Hepatocyte (in vitro differentiated cells): ENCODE measurements at regions not wholly inside any gene's neighbourhood (a gene's known extent, or its start where the extent isn't known, plus 50 kb on each side); places are given as distances from the start of the nearest gene placed in this dataset.

Experiments used
- DNase-seq: peaks from one replicate; pipeline ENCODE4 v3.0.0-alpha.2; 2016; ENCODE audit warnings: low spot score
- H2AFZ ChIP-seq: fragments of 200-600 bp; sonication (generic); 2 replicates; pipeline ENCODE4 v1.6.0; 2016; ENCODE audit warnings: antibody characterized with exemption, mild to moderate bottlenecking
- H3K27ac ChIP-seq: fragments of 200-600 bp; sonication (generic); 2 replicates; pipeline ENCODE4 v1.5.1; 2016; ENCODE audit warnings: mild to moderate bottlenecking
- H3K27me3 ChIP-seq: fragments of 200-600 bp; sonication (generic); 2 replicates; pipeline ENCODE4 v1.6.1; 2016
- H3K36me3 ChIP-seq: fragments of 200-600 bp; sonication (generic); replicated peaks from 2 replicates; pipeline ENCODE4 v1.5.1; 2016; ENCODE audit warnings: low read depth; ENCODE audit not compliant: insufficient read depth
- H3K4me1 ChIP-seq: fragments of 200-600 bp; sonication (generic); 2 replicates; pipeline ENCODE4 v1.5.1; 2016; ENCODE audit warnings: mild to moderate bottlenecking, moderate library complexity; ENCODE audit not compliant: insufficient read depth
- H3K4me2 ChIP-seq: fragments of 200-600 bp; sonication (generic); 2 replicates; pipeline ENCODE4 v1.6.0; 2016
- H3K4me3 ChIP-seq: fragments of 200-600 bp; sonication (generic); 2 replicates; pipeline ENCODE4 v1.5.1; 2016; ENCODE audit warnings: mild to moderate bottlenecking
- H3K79me2 ChIP-seq: fragments of 200-600 bp; sonication (generic); 2 replicates; pipeline ENCODE4 v1.6.0; 2017; ENCODE audit warnings: mild to moderate bottlenecking
- H3K9me2 ChIP-seq: fragments of 200-600 bp; sonication (generic); replicated peaks from 2 replicates; pipeline ENCODE4 v1.6.0; 2017; ENCODE audit warnings: mild to moderate bottlenecking; ENCODE audit not compliant: insufficient read depth
- H3K9me3 ChIP-seq: fragments of 200-600 bp; sonication (generic); 2 replicates; pipeline ENCODE4 v1.5.1; 2016; ENCODE audit warnings: low read depth, mild to moderate bottlenecking
- H4K20me1 ChIP-seq: fragments of 200-600 bp; sonication (generic); 2 replicates; pipeline ENCODE4 v1.6.0; 2016; ENCODE audit warnings: mild to moderate bottlenecking; ENCODE audit not compliant: insufficient read depth, poor library complexity, severe bottlenecking
- EZH2 ChIP-seq: fragments of 200-600 bp; sonication (generic); IDR thresholded peaks from 2 replicates; pipeline ENCODE4 v1.6.1; 2016; ENCODE audit warnings: antibody characterized with exemption, mild to moderate bottlenecking, borderline replicate concordance
- EZH2phosphoT487 ChIP-seq: fragments of 200-600 bp; sonication (generic); IDR thresholded peaks from one replicate; pipeline ENCODE4 v1.6.1; 2018; ENCODE audit warnings: antibody characterized with exemption, mild to moderate bottlenecking, low read depth, moderate library complexity; ENCODE audit not compliant: unreplicated experiment, severe bottlenecking
- WGBS: methylation state at CpG from one replicate; pipeline ENCODE4 v1.1.6; 2016; ENCODE audit warnings: low lambda C conversion rate; ENCODE audit errors: missing lambda C conversion rate; 5-methylcytosine and 5-hydroxymethylcytosine counted together
- TF ChIP-seq, protein P1 (sequence below): fragments of 200-600 bp; sonication (generic); IDR thresholded peaks from 2 replicates; pipeline ENCODE4 v1.5.1; 2016; ENCODE audit warnings: antibody characterized with exemption, mild to moderate bottlenecking; ENCODE audit not compliant: poor library complexity

DNA sequence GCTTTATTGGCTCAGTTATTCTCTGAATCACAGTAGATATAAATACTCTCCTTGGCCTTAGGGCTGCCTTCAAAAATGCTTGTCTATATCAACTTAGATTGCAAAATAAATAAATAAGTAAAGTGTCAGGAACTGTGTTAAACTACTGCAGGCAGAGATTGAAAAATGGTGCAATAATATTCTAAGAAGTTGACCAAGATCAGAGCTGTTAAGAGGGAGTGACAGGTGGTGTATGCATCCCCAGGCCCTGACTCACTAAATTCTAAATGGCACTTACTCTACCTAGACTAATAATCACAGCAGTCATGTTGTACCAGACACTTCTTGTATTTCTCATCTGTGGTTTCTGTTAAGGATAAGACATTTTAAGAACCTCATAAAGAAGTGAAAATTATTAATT lies 235.1 kb upstream of the SPOCK3 start:
- Histone ChIP-seq H3K27ac (no peak overlapping the region), H3K4me3 (no peak overlapping the region), H3K4me2 (no peak overlapping the region), H3K79me2 (no peaks in the 10 kb centered on the region), H3K4me1 (no peaks in the 10 kb centered on the region), H3K36me3 (no peaks in the 10 kb centered on the region), H3K9me3 (no peaks in the 10 kb centered on the region), H4K20me1 (no peaks in the 10 kb centered on the region), H3K27me3 (no peaks in the 10 kb centered on the region), H2AFZ (no peak overlapping the region), H3K9me2 (no peaks in the 10 kb centered on the region)
- TF ChIP-seq EZH2, result no peak
- TF ChIP-seq, protein P1, sequence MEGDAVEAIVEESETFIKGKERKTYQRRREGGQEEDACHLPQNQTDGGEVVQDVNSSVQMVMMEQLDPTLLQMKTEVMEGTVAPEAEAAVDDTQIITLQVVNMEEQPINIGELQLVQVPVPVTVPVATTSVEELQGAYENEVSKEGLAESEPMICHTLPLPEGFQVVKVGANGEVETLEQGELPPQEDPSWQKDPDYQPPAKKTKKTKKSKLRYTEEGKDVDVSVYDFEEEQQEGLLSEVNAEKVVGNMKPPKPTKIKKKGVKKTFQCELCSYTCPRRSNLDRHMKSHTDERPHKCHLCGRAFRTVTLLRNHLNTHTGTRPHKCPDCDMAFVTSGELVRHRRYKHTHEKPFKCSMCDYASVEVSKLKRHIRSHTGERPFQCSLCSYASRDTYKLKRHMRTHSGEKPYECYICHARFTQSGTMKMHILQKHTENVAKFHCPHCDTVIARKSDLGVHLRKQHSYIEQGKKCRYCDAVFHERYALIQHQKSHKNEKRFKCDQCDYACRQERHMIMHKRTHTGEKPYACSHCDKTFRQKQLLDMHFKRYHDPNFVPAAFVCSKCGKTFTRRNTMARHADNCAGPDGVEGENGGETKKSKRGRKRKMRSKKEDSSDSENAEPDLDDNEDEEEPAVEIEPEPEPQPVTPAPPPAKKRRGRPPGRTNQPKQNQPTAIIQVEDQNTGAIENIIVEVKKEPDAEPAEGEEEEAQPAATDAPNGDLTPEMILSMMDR, result no peak
- DNase-seq, result no peak

GRCh38 chr4:167475951-167476350 lies 241.7 kb upstream of the SPOCK3 start:
- Histone ChIP-seq H3K4me2 (no peak overlapping the region), H4K20me1 (no peaks in the 10 kb centered on the region), H2AFZ (no peak overlapping the region), H3K4me3 (no peak overlapping the region), H3K79me2 (no peaks in the 10 kb centered on the region), H3K27me3 (no peaks in the 10 kb centered on the region), H3K27ac (no peak overlapping the region), H3K9me3 (no peaks in the 10 kb centered on the region), H3K9me2 (no peaks in the 10 kb centered on the region), H3K36me3 (no peaks in the 10 kb centered on the region), H3K4me1 (no peaks in the 10 kb centered on the region)
- DNase-seq, result no peak
- WGBS, result 92% methylated on average over 1 of the region's 1 CpG
- TF ChIP-seq EZH2 (no peak), EZH2phosphoT487 (no peak)
- TF ChIP-seq, protein P1, result no peak

DNA sequence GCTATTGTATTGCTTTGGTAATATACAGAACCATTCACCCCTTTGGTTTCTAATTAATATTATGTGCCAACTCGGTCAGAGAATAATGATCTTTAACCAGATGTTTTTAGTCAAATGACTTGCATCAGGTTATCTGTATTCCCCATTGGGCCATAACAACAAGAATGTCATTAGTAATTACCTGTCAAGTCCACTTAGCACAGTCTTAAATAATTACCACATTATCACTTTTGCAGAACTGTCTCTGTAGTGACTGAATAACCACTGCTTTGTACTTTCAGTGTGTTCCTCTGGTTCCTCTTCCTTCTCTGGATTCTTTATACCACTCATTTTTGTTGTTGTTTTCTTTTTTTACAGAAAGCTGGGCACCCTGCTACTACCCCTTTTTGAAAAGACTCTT lies 257.7 kb upstream of the SPOCK3 start:
- Histone ChIP-seq H2AFZ (no peak overlapping the region), H3K4me1 (no peaks in the 10 kb centered on the region), H4K20me1 (no peaks in the 10 kb centered on the region), H3K79me2 (no peaks in the 10 kb centered on the region), H3K27ac (no peak overlapping the region), H3K9me3 (peaks cover 1% of the 10 kb centered on the region), H3K4me3 (no peak overlapping the region), H3K9me2 (no peaks in the 10 kb centered on the region), H3K36me3 (no peaks in the 10 kb centered on the region), H3K4me2 (no peak overlapping the region), H3K27me3 (no peaks in the 10 kb centered on the region)
- no peak for DNase-seq
- TF ChIP-seq EZH2phosphoT487, result no peak
- 75% methylated on average over 1 of the region's 1 CpG for WGBS

- 75% methylated on average over 2 of the region's 2 CpGs for WGBS
- no peak overlapping the region for H3K27ac ChIP-seq
- no peak overlapping the region for H2AFZ ChIP-seq
- H3K36me3 ChIP-seq, result no peaks in the 10 kb centered on the region
- H3K9me3 ChIP-seq, result no peaks in the 10 kb centered on the region
- H3K79me2 ChIP-seq, result no peaks in the 10 kb centered on the region
- H3K4me1 ChIP-seq, result no peaks in the 10 kb centered on the region
- no peak overlapping the region for H3K4me3 ChIP-seq
- no peak for DNase-seq
- H3K27me3 ChIP-seq, result no peaks in the 10 kb centered on the region
- H3K9me2 ChIP-seq, result no peaks in the 10 kb centered on the region
- H3K4me2 ChIP-seq, result no peak overlapping the region
- TF ChIP-seq EZH2phosphoT487, result no peak
- TF ChIP-seq EZH2, result no peak
- TF ChIP-seq, protein P1, result no peak
- H4K20me1 ChIP-seq, result no peaks in the 10 kb centered on the region
These were observed 275.3 kb upstream of the SPOCK3 start for GRCh38 chr4:167509551-167509950.
